B cell (primary cell): ENCODE measurements at regions not wholly inside any gene's neighbourhood (a gene's known extent, or its start where the extent isn't known, plus 50 kb on each side); places are given as distances from the start of the nearest gene placed in this dataset.

Source experiments
- ATAC-seq: fragments of 200-7000 bp; cut with Tn5 transposase; one replicate; pipeline ENCODE4 v1.10.0; 2021; ENCODE audit warnings: low read depth, mild to moderate bottlenecking, moderate number of reproducible peaks, moderate library complexity
- CTCF ChIA-PET: fragments of 350-600 bp; sonication (Branson Sonifier 250); formaldehyde crosslinking; loops from one replicate; lab custom pipeline; 2021; ENCODE audit warnings: antibody characterized with exemption, inconsistent platforms; lab: Charles Lee
- POLR2A ChIA-PET: fragments of 350-600 bp; sonication (Branson Sonifier 250); formaldehyde crosslinking; loops from one replicate; lab custom pipeline; 2021; ENCODE audit warnings: antibody characterized with exemption; lab: Charles Lee
- DNase-seq: peaks from one replicate; pipeline ENCODE4 v3.0.0; 2013
- H2AFZ ChIP-seq: 2 replicates; pipeline ENCODE4 v1.6.1; 2012; ENCODE audit warnings: mild to moderate bottlenecking, low read depth, low read length; ENCODE audit not compliant: insufficient read depth, poor library complexity, severe bottlenecking
- H3K27ac ChIP-seq, 2 donors: 1 replicate in 1 of 2; 2 replicates in 1 of 2; pipeline ENCODE4 v1.5.1; 2012 to 2013; ENCODE audit warnings: low read length in 2 of 2, mild to moderate bottlenecking in 2 of 2, moderate library complexity in 1 of 2
- H3K27me3 ChIP-seq, 4 experiments: fragments of 200-600 bp in 1 of 4; sonication (generic) in 1 of 4; replicated peaks in 1 of 4; 1 replicate in 2 of 4; 2 replicates in 2 of 4; pipeline versions ENCODE4 v1.6.1 to v1.7.0; 2013 to 2016; ENCODE audit warnings: low read length in 3 of 4, mild to moderate bottlenecking in 2 of 4, mixed read lengths in 1 of 4, moderate library complexity in 1 of 4; ENCODE audit not compliant: insufficient read depth in 4 of 4, control insufficient read depth in 3 of 4; ENCODE audit errors: control extremely low read depth in 1 of 4
- H3K36me3 ChIP-seq, 2 experiments: replicated peaks in 1 of 2; 1 replicate in 1 of 2; 2 replicates in 1 of 2; pipeline versions ENCODE4 v1.6.1 to v1.7.1; 2013; ENCODE audit warnings: low read length in 1 of 2; ENCODE audit not compliant: insufficient read depth in 2 of 2, control insufficient read depth in 1 of 2; ENCODE audit errors: control extremely low read depth in 1 of 2, extremely low read depth in 1 of 2
- H3K4me1 ChIP-seq, 2 donors: fragments of 200-600 bp in 1 of 2; sonication (generic) in 1 of 2; 1 replicate in 1 of 2; 2 replicates in 1 of 2; pipeline versions ENCODE4 v1.5.1 to v1.6.1; 2013 to 2017; ENCODE audit warnings: low read length in 2 of 2; ENCODE audit not compliant: control insufficient read depth in 2 of 2, insufficient read depth in 2 of 2
- H3K4me2 ChIP-seq: replicated peaks from 2 replicates; pipeline ENCODE3; 2012; ENCODE audit warnings: mild to moderate bottlenecking, low read depth, low read length; ENCODE audit not compliant: poor library complexity, severe bottlenecking
- H3K4me3 ChIP-seq, 5 experiments: fragments of 200-600 bp in 1 of 5; sonication (generic) in 1 of 5; 1 replicate in 3 of 5; 2 replicates in 2 of 5; pipeline versions ENCODE4 v1.5.1 to v1.7.0; 2011 to 2016; ENCODE audit warnings: low read length in 4 of 5, mild to moderate bottlenecking in 4 of 5, low read depth in 2 of 5, control low read depth in 1 of 5, moderate library complexity in 1 of 5; ENCODE audit not compliant: insufficient read depth in 1 of 5; ENCODE audit errors: control extremely low read depth in 1 of 5, extremely low read depth in 1 of 5
- H3K79me2 ChIP-seq: fragments of 200-600 bp; sonication (generic); one replicate; pipeline ENCODE4 v1.6.0; 2016; ENCODE audit warnings: low read length; ENCODE audit not compliant: control insufficient read depth, insufficient read depth
- H3K9ac ChIP-seq: fragments of 200-600 bp; sonication (generic); 2 replicates; pipeline ENCODE4 v1.6.1; 2017; ENCODE audit warnings: mild to moderate bottlenecking, low read length, moderate library complexity
- H3K9me3 ChIP-seq, 3 donors: one replicate each; pipeline versions ENCODE4 v1.6.1 to v1.7.1; 2013; ENCODE audit warnings: low read length in 2 of 3; ENCODE audit not compliant: control insufficient read depth in 2 of 3, insufficient read depth in 1 of 3; ENCODE audit errors: control extremely low read depth in 1 of 3
- H4K20me1 ChIP-seq: 2 replicates; pipeline ENCODE4 v1.6.0; 2012; ENCODE audit warnings: mild to moderate bottlenecking, low read length; ENCODE audit not compliant: insufficient read depth, control insufficient read depth, poor library complexity, severe bottlenecking
- H3K27ac Mint-ChIP-seq: one replicate; pipeline ENCODE4 v1.8.0; 2021; ENCODE audit warnings: mixed read lengths
- H3K27me3 Mint-ChIP-seq: one replicate; pipeline ENCODE4 v1.8.0; 2021; ENCODE audit warnings: mixed read lengths
- H3K4me1 Mint-ChIP-seq: one replicate; pipeline ENCODE4 v1.8.0; 2021; ENCODE audit warnings: mixed read lengths
- H3K4me3 Mint-ChIP-seq: one replicate; pipeline ENCODE4 v1.8.0; 2021; ENCODE audit warnings: mixed read lengths
- H3K9me3 Mint-ChIP-seq: one replicate; pipeline ENCODE4 v1.8.0; 2022; ENCODE audit warnings: mixed read lengths; ENCODE audit not compliant: insufficient read depth
- EZH2 ChIP-seq: IDR thresholded peaks from 2 replicates; pipeline ENCODE4 v1.6.1; 2012; ENCODE audit warnings: borderline replicate concordance, low read depth, mild to moderate bottlenecking, moderate library complexity, low read length; ENCODE audit not compliant: insufficient read depth, poor library complexity, severe bottlenecking
- WGBS: methylation state at CpG from one replicate; pipeline ENCODE4 v1.1.5; 2013; ENCODE audit warnings: missing lambda C conversion rate; ENCODE audit not compliant: insufficient coverage; 5-methylcytosine and 5-hydroxymethylcytosine counted together
- intact Hi-C: fragments of 100-400 bp; cut with micrococcal nuclease; formaldehyde crosslinking; loops from one replicate; pipeline ENCODE4 v1.10.0; 2022
- TF ChIP-seq, protein P1 (sequence below): fragments of 200-600 bp; IDR thresholded peaks from one replicate; pipeline ENCODE4 v1.8.0; 2022; ENCODE audit warnings: antibody characterized with exemption, mild to moderate bottlenecking

GRCh38 chr5:12570688-12571087, 666.4 kb upstream of the CTNND2 start:
- H3K4me2 ChIP-seq, result no peak overlapping the region
- no CpG with 5 or more reads among the region's 1 CpG for WGBS
- Mint-ChIP-seq H3K9me3 (peaks cover under 1% of the 10 kb centered on the region), H3K27me3 (no peaks in the 10 kb centered on the region), H3K4me3 (no peak overlapping the region), H3K27ac (no peak overlapping the region), H3K4me1 (no peaks in the 10 kb centered on the region)
- no peak overlapping the region for H2AFZ ChIP-seq
- TF ChIP-seq, protein P1, sequence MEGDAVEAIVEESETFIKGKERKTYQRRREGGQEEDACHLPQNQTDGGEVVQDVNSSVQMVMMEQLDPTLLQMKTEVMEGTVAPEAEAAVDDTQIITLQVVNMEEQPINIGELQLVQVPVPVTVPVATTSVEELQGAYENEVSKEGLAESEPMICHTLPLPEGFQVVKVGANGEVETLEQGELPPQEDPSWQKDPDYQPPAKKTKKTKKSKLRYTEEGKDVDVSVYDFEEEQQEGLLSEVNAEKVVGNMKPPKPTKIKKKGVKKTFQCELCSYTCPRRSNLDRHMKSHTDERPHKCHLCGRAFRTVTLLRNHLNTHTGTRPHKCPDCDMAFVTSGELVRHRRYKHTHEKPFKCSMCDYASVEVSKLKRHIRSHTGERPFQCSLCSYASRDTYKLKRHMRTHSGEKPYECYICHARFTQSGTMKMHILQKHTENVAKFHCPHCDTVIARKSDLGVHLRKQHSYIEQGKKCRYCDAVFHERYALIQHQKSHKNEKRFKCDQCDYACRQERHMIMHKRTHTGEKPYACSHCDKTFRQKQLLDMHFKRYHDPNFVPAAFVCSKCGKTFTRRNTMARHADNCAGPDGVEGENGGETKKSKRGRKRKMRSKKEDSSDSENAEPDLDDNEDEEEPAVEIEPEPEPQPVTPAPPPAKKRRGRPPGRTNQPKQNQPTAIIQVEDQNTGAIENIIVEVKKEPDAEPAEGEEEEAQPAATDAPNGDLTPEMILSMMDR, result no peak
- no peak for TF ChIP-seq EZH2
- no peaks in the 10 kb centered on the region for H3K27me3 ChIP-seq
- no peaks in the 10 kb centered on the region for H3K4me1 ChIP-seq
- DNase-seq, result no peak
- H3K79me2 ChIP-seq, result no peaks in the 10 kb centered on the region
- no peak overlapping the region for H3K4me3 ChIP-seq
- ChIA-PET POLR2A (no interaction called here), CTCF (no interaction called here)
- ATAC-seq, result no peak
- no peaks in the 10 kb centered on the region for H4K20me1 ChIP-seq
- no peaks in the 10 kb centered on the region for H3K36me3 ChIP-seq
- H3K27ac ChIP-seq, result no peak overlapping the region
- intact Hi-C loops, result no loop called here
- no peak overlapping the region for H3K9ac ChIP-seq
- peaks cover 0 to 7% (median 0%) of the 10 kb centered on the region in 3 donors for H3K9me3 ChIP-seq

DNA sequence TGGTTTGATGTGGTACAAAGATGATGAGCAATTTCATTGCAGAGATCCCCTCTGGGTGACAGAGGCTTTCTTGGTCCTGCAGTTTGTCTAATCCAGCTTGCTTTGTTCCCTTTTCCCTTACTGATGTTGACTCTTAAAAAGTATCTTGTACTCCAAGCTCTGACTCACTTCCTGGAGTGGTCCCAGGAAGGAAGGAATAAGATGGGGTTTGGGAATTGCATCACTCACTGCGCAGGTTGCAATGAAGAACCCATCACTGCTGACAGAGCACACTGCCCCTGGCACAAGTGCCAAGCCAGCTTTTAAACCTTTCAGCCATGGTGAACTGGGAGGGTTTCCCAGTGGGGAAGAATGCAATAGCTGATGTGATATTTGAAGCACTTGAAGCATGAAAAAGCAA, 662.2 kb upstream of the CTNND2 start:
- ATAC-seq (no peak), DNase-seq (no peak)
- peaks cover 0 to 7% (median 0%) of the 10 kb centered on the region in 3 donors for H3K9me3 ChIP-seq
- no peak overlapping the region for H3K4me3 ChIP-seq
- Mint-ChIP-seq H3K27ac (no peak overlapping the region), H3K4me3 (no peak overlapping the region), H3K27me3 (no peaks in the 10 kb centered on the region), H3K9me3 (peaks cover 2% of the 10 kb centered on the region), H3K4me1 (no peaks in the 10 kb centered on the region)
- H3K36me3 ChIP-seq, result no peaks in the 10 kb centered on the region
- no peak overlapping the region for H3K9ac ChIP-seq
- no peak overlapping the region for H3K4me2 ChIP-seq
- TF ChIP-seq EZH2, result no peak
- TF ChIP-seq, protein P1, result no peak
- POLR2A ChIA-PET, result no interaction called here
- intact Hi-C loops, result no loop called here
- no CpG with 5 or more reads among the region's 1 CpG for WGBS
- H3K79me2 ChIP-seq, result no peaks in the 10 kb centered on the region
- no peaks in the 10 kb centered on the region for H4K20me1 ChIP-seq
- no peaks in the 10 kb centered on the region for H3K4me1 ChIP-seq
- no peaks in the 10 kb centered on the region for H3K27me3 ChIP-seq
- H3K27ac ChIP-seq, result no peak overlapping the region
- CTCF ChIA-PET, result no interaction called here
- no peak overlapping the region for H2AFZ ChIP-seq
